HG02973 (cell line): ENCODE measurements at regions not wholly inside any gene's neighbourhood (a gene's known extent, or its start where the extent isn't known, plus 50 kb on each side); places are given as distances from the start of the nearest gene placed in this dataset.

Experiments used
- ATAC-seq: cut with Tn5 transposase; IDR thresholded peaks from one replicate; pipeline ENCODE4 v1.9.1; 2021; ENCODE audit warnings: moderate library complexity; ENCODE audit not compliant: unreplicated experiment

DNA sequence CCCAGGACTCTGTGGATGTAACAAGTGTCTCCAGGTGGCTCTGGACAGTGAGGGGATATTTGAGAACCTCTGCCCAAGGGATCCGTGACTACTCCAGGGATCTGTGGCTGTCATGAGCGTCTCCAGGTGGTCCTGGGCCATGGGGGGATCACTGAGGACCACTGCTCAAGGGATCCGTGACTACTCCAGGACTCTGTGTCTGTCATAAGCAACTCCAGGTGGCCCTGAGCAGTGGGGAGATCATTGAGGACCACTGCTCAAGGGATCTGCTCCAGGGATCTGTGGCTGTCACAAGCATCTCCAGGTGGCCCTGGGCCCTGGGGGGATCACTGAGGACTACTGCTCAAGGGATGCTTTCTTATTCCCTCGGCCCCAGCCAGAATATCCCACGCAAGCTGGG is 133.2 kb upstream of the ADARB2 start:
- no peak for ATAC-seq

DNA sequence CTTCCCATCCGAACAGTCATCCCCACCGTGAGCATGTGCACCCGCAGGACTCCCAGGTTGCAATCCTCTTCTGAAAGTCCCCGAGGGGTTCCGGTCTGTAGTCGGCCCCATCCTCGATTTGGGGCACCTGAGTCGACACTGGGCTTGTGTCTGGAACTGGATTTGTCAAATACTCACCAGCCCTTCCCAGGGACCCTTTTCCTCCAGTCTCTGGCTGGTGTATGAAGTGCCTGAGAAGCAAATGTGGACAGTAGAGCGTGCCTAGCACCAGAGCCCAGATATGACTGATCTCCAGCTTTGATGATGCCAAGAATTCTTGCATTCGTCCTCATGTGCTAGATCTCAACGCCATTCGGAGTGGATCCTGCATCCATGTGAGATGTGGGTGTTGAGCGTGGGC is 132.5 kb upstream of the ADARB2 start:
- no peak for ATAC-seq

DNA sequence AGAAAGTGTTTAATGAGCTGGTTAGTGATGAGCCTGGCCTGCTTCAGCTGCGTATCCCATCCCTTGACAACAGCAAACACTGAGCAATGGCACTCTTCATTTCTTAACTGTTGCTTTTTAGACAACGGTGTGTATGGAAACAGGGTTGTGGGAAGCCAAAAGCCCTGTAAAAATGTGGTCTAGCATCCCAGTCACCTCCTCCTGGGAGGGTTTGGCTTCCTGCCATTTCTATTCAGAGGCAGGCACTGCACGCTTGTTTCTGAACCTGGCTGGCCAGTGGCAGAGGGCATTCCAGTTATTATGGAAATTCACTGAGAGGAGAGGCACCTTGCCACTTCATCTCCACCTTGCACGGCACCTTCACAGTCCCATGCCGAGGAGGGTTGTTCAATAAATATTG is 123.0 kb upstream of the ADARB2 start:
- no peak for ATAC-seq

DNA sequence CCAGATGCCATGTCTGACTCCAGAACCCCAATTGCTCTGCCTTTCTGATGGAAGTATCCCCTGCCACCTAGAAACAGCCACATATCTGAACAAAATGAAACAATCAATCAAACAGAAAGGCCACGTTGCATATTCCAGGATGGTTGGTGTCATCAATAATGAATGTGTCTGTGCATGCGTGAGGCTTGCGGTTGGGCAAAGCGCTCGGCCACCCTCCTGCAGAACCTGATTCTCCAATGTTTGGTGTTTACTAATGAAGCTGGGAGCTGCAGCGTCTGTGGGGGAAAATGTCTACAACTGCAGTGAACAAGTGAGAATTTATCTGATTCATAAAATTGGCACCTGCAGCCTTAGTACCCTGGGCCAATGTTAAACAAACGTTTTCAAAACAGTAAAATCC is 121.2 kb upstream of the ADARB2 start:
- ATAC-seq, result no peak

DNA sequence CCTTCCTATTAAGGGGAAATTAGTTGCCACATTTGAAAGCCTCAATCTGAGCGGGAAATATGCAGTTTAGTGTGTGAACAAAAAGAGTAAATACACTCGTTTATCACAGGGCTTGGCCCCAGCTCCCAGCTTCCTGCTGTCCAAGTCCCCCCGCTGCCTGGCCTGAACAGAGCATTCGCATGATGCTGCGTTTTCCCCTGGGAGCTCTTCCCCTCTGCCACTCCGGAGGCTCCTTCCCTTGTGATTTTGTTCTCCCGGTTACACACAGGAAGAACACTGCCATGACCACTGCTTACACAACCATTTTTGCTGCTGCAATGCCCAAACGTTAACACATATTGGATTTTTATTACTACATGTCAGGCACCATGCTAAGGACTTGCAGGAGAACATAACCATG is 120.7 kb upstream of the ADARB2 start:
- no peak for ATAC-seq

DNA sequence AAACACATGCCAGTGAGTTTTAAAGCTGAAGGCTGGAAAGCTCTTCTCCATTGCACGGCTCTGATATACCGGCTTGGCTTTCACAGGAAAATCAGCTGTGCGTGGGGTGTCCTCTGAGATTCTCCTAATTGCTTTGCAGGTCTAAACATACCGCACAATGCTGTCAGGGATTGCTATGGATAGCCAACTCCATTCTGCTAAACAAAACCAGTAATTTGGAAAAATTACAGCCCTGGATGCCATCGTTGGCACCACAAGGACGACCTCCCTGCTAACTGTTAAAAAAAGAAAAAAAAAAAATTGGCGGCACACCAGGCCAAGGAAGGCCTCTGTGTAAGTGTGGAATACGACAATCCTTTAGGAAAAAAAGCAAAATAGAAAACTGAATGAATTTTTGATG is 118.6 kb upstream of the ADARB2 start:
- ATAC-seq, result no peak

DNA sequence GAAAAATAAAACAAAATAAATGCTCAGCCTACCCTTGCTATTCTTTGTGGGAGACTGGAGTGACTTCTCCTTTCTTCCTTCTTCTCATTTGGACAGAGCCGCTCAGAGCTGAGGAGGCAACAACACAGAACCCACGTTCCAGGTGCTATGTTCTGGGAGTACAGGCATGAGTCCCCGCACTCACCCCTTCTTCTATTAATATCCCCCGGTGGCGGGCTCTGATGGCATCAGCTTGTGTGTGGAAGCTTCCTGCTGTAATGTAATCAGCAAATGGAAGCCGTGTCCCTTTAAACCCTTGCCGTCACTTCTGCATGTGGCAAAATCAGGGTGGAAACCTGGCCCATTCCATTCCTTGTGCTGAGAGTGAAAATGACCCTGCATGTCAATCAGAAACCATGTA is 116.9 kb upstream of the ADARB2 start:
- no peak for ATAC-seq

DNA sequence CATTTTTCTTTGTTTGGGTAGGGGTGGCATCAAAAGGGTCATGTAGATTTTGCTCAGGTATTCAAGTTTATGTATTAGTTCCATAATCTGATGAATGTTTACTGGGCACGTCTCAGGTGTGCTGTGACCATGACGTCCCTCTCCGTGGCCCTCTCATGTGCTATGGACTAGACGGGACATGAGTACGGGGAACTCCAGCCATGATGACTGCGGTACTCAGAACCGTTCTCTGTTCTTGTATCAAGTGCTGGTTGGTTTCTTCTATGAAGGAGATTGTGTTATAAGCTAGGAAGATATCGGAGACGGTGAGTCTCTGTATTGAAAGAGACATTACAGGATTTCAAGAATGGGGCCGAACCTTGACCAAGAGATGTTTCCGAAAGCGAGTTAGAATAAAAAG is 116.5 kb upstream of the ADARB2 start:
- no peak for ATAC-seq

DNA sequence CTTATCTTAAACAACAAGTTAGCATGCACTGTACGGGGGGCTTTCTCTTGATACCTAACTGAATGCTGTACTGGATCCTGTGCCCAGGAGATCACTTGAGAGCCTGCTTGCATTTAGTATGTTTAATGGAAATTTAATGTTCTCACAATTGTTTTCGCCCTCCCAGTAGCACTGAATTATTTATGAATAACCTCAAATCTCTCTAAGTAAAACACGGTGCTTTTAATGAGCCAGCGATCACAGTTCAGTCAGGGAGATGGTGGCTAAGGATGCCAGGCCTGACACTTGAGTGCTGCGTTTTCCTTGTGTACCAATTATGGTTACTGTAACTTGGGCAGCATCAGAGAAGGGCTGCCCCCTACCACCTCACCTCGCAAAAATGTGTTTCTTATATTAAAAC is 115.5 kb upstream of the ADARB2 start:
- ATAC-seq, result no peak

DNA sequence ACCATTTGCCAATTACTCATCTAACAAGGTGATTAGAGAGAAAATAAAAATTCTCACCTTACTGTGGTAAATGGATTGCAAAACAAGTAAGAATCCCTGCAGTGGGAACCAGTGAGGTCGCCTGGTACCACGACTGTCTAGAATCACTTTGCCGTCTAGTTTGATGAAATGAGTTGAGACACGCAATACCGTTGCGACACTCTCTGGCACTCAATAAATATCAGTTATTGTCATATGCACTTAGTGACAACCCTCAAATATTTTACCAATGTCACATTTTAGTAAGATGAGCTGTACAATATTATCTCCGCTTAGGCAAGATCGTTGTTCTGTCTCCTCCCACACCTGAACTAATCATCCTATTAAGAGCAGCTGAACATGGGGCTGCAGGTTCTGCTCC is 114.4 kb upstream of the ADARB2 start:
- ATAC-seq, result no peak

DNA sequence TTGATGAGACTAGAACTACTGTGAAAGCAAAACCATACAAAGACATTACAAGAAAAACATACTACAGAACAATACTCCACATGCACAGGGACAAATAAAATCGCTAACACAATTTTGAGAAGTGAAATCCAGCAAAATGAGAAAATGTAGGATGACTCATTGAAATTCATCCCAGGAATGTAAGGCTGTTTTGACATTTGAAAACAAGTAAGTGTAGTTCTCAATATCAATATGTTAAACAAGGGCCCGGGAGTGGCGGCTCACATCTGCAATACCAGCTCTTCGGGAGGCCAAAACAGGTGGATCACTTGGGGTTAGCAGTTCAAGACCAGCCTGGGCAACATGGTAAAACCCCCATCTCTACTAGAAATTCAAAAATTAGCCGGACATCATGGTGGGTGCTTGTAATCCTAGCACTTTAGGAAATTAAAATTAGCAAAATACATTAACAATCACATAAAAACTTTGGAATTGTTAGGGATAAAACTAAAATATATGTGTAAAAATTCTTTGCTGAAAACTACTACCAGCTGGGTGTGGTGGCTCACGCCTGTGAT is 113.7 kb upstream of the ADARB2 start:
- ATAC-seq, result no peak

DNA sequence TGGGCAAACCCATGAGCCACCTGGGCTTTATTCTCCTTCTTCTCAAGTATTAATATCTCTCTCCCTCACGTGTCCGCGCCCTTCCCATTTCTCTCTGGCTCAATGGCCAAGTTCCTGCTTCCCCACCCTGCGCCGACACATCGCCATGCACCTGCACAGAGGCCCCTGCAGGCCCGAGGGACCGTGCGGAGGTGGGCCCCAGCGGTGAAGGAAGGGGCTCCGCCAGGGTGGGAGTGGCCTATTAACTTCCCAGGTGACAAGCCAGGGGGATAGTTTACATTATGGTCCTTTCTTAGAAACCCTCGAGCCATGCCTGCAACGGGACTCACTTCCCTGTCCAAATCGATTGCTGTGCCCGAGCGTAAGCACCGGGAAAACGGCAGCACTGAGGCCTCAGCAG is 110.0 kb upstream of the ADARB2 start:
- no peak for ATAC-seq

DNA sequence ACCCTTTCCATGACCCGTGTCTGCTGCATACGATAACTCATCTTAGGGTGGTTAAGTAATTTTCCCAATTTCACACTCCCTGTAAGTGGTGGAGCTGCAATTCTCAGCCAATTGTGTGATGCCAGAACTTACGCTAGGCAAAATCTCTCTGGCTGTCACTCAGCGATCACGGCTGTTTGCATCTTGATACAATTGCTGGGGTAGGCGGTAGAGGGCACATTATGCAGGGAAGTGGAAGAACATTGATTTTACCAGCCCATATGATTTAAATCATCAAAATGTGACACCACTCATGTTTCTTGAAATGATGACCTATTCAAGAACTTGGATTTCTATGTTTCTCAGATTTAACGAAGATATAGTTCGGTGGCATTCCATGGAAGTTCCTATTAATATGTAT is 108.7 kb upstream of the ADARB2 start:
- no peak for ATAC-seq

DNA sequence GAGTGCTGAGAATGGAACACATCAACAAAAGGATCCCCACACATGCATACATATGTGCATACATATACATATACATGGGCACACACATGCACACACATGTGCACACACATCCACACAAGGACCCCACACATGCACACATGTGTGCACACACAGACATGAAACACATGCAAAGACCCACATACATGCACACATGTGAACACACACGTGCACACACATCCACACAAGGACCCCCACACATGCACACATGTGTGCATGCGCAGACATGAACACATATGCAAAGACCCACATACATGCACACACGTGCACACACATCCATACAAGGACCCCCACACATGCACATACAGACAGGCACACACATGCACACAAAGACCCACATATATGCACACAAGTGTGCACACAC is 104.4 kb upstream of the ADARB2 start:
- ATAC-seq, result no peak

DNA sequence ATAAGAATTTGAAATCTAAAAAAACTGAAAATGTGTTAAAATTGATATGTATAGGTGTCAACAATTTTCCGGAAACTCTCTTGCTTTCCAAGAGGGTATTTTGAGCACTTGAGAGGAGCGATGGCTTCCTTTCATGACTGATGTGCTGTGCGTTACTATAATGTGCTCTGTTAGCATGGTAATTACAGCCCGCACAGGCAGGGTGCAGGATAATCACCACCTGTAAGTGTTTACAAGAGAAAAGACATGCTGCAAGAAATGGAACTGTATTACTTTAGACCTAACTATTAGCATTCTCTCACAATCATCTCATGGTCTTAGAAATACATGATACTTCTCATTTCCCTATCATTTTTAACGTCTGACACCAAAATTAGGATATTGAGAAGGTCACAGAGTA is 92.4 kb upstream of the ADARB2 start:
- no peak for ATAC-seq

DNA sequence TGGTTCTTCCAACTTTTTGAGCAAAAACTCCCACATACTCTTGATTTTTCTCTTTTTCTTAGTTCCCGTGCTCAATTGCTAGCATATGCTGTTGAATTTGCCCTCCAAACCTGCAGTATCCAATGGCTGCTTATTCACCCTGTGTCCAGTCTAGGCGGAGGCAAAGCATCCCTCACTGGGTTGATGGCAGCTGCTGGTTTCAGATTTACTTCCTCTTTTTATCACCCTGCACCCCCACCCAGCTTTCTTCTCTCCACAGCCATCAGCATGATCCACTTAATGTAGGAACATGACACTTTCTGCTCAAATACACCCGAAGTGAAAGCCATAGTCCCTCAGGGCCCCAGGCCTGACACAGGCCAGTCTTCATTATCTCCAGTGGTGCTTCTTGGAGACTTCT is 87.6 kb upstream of the ADARB2 start:
- no peak for ATAC-seq

DNA sequence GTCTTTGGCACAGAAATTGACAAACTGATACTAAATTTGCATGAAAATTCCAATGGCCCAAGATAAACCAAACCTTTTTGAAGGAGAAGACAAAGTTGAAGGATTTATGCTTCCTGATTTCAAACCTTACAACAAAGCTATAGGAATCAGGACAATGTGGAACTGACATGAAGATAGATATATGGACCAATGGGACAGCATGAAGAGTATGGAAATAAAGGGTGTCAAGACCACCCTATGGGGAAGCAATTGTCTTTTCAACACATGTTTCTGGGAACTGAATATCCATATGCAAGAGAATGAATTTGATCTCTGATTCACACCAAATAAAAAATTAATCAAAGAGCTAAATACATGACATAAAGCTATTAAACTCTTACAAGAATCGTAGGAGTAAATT is 77.2 kb upstream of the ADARB2 start:
- ATAC-seq, result no peak

DNA sequence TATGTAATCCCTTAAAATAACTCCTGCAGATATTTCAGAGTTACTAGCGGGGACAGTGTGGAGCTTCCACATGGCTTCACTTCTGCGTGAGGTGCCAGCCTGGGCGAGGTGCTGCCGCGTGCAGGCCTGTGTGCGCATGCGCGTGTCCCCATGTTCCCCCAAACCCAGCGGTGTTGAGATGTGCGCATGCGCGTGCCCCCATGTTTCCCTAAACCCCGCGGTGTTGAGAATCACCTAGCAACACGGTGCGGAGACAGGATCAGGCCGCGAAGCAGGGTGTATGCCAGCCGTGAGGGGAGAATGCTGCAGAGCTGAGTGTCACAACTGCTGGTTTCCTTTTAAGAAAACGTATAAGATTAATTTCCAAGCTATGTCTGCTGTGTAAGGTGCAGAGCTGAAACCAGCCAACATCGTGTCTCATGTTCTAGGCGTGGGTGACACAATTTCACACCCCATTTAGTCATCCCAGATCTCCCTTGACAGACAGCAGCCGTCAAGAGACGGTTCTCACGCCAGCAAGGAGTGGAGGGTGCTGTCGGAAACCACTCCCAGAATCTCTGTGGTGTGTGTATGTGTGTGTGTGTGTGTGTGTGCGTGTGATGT is 71.9 kb upstream of the ADARB2 start:
- ATAC-seq, result no peak

DNA sequence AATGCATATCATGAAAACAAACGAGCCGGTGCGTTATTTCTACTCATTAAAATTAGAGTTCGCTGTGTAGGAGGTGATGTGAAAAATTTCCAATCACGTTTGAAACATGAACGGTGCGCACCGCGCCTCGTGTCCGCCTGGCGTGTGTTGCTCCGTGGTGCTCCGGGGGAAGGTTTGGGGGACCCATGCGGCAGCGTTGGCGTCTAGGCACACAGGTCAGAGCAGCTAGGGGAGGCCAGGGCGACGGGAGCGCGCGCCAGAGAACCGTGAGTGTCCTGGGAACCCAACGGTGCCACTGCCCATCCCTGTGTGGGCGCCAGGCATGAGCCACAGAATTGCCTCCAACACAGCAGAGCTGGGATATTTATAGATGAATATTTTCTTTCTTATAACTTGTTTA is 70.6 kb upstream of the ADARB2 start:
- no peak for ATAC-seq

DNA sequence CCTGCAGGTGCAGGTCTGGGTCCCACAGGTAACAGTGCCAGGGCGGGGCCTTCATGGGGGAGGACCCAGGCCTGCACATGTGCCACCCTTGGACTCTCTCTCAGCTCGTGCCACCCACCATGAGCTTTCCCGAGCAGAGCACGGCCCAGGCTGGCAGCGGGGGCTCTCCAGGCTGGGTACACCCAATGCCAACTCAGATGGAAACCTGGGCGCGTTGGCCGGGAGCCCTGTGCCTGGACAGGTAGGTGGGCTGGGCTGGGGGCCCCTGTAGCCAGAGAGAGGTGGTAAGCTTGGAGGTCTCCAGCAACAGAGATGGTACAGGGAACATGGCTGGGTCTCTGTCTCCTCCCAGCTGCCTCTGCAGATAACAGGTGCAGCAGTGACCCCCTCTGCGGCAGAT is 69.9 kb upstream of the ADARB2 start:
- ATAC-seq, result no peak

DNA sequence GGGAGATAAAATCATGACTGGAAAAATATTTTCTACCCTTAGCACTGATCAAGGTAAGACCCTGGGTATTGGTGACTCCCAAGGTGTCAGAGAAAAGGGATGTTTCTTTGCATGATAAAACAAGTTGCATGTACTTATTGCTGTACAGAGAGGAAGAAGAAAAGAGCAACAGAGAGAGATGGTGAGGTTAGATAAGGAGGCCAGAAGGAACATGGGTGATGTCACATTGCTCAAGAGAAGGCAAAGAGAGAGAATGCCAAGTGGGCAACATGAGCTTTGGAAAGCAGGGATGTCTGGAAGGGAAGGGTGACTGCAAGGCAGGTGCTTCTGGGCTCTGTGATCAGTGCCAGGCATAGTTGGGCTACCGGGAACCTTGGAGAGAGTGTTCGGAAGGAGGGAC is 65.1 kb upstream of the ADARB2 start:
- no peak for ATAC-seq

DNA sequence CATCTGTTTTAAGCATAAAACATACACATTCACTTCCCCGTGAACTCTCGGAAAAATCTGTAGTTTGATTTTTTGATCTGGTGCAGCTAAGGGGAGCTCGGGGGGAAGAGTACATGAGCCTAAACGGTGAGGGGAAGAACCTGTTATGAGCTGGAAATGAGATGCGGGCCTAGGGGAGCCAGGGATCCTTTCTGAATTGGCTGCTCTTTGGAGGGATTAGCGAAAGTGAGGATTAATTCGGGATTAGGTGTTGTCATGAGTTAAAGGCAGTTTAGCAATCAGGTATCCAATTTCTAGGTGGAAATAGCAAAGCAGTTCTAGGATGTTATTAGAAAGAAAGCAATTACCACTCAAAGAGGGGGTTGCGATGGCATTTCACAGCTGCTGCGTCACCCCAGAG is 51.1 kb upstream of the ADARB2 start:
- ATAC-seq, result no peak
